ENCODE measurements at regions not wholly inside any gene's neighbourhood (a gene's known extent, or its start where the extent isn't known, plus 50 kb on each side); places are given as distances from the start of the nearest gene placed in this dataset.
"Not testable (repeated sequence)": the region's sequence is repeated elsewhere in the genome, so short reads cannot be mapped to it uniquely, and the experiment has no call there.

GRCh38 chr2:38460313-38460712 is 83.2 kb upstream of the ATL2 start:
- Histone ChIP-seq H3K27me3 (ENCODE audit: control insufficient read depth, insufficient read depth, low read length) (no peaks in the 10 kb centered on the region), H3K4me3 (ENCODE audit: low read depth, low read length) (no peak overlapping the region), H3K36me3 (ENCODE audit: control insufficient read depth, insufficient read depth, low read length) (no peaks in the 10 kb centered on the region)
- TF ChIP-seq, protein P1, sequence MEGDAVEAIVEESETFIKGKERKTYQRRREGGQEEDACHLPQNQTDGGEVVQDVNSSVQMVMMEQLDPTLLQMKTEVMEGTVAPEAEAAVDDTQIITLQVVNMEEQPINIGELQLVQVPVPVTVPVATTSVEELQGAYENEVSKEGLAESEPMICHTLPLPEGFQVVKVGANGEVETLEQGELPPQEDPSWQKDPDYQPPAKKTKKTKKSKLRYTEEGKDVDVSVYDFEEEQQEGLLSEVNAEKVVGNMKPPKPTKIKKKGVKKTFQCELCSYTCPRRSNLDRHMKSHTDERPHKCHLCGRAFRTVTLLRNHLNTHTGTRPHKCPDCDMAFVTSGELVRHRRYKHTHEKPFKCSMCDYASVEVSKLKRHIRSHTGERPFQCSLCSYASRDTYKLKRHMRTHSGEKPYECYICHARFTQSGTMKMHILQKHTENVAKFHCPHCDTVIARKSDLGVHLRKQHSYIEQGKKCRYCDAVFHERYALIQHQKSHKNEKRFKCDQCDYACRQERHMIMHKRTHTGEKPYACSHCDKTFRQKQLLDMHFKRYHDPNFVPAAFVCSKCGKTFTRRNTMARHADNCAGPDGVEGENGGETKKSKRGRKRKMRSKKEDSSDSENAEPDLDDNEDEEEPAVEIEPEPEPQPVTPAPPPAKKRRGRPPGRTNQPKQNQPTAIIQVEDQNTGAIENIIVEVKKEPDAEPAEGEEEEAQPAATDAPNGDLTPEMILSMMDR (IDR thresholded peaks at IDR 0.05; ENCODE audit: insufficient read depth, low read length, poor library complexity, severe bottlenecking): no peak
- no peak for DNase-seq (ENCODE audit: low read depth)

DNA sequence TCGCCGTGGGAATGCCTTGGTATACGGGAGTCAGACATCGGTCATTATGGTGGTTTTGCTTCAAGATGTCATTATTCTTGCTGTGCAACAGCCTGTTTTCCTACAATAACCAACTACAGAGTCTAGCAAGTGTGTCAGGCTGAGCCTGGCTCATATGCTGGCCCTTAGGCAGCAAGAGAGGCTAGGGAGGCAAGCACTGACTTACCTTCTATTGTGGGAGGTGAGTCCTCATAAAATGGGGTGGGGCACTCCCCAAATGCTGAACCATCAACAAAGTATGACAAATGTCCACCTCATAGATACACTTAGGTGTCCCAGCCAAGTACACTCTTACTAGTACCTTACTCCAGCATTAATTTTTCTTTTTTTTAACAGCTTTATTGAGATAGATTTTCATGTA is 77.0 kb upstream of the ATL2 start:
- Histone ChIP-seq H3K4me3 (ENCODE audit: low read depth, low read length) (no peak overlapping the region), H3K27me3 (ENCODE audit: control insufficient read depth, insufficient read depth, low read length) (no peaks in the 10 kb centered on the region), H3K36me3 (ENCODE audit: control insufficient read depth, insufficient read depth, low read length) (no peaks in the 10 kb centered on the region)
- no peak for DNase-seq (ENCODE audit: low read depth)
- TF ChIP-seq, protein P1 (IDR thresholded peaks at IDR 0.05; ENCODE audit: insufficient read depth, low read length, poor library complexity, severe bottlenecking): no peak

DNA sequence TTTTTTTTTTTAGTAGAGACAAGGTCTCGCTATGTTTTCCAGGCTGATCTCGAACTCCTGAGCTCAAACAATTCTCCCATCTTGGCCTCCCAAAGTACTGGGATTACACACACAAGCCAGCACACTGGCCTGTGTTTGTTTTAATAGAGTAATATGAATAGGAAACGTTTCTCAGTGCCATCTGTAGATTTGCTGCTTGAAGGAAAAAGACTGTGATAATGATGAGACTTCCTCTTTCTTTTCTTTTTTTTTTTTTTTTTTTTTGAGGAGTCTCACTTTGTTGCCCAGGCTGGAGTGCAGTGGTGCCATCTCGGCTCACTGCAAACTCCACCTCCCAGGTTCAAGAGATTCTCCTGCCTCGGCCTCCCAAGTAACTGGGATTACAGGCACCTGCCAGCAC is 74.7 kb upstream of the ATL2 start:
- DNase-seq (ENCODE audit: low read depth); H3K36me3 ChIP-seq (ENCODE audit: control insufficient read depth, insufficient read depth, low read length); H3K27me3 ChIP-seq (ENCODE audit: control insufficient read depth, insufficient read depth, low read length); H3K4me3 ChIP-seq (ENCODE audit: low read depth, low read length): not testable (repeated sequence)

DNA sequence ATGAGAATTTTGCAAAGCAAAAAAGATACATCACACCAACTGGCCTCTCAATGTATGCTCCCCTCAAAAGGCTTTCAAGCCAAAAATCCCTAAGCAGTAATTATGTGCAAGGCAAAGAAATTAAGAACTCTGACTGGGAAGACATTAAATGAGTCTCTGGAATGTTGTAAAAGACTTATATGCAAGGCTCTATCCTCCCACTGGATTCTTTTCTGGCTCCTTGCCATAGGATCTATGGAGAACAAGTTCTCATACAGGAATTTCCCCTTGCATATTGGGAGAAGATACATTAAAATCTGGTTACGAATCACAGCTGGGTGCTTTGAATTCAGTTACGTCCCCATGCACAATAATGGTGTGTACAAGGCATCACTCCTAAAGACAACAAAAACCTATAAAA is 73.4 kb upstream of the ATL2 start:
- no peak overlapping the region for H3K4me3 ChIP-seq (ENCODE audit: low read depth, low read length)
- TF ChIP-seq, protein P1 (IDR thresholded peaks at IDR 0.05; ENCODE audit: insufficient read depth, low read length, poor library complexity, severe bottlenecking): no peak
- no peaks in the 10 kb centered on the region for H3K27me3 ChIP-seq (ENCODE audit: control insufficient read depth, insufficient read depth, low read length)
- DNase-seq (ENCODE audit: low read depth): no peak
- no peaks in the 10 kb centered on the region for H3K36me3 ChIP-seq (ENCODE audit: control insufficient read depth, insufficient read depth, low read length)

DNA sequence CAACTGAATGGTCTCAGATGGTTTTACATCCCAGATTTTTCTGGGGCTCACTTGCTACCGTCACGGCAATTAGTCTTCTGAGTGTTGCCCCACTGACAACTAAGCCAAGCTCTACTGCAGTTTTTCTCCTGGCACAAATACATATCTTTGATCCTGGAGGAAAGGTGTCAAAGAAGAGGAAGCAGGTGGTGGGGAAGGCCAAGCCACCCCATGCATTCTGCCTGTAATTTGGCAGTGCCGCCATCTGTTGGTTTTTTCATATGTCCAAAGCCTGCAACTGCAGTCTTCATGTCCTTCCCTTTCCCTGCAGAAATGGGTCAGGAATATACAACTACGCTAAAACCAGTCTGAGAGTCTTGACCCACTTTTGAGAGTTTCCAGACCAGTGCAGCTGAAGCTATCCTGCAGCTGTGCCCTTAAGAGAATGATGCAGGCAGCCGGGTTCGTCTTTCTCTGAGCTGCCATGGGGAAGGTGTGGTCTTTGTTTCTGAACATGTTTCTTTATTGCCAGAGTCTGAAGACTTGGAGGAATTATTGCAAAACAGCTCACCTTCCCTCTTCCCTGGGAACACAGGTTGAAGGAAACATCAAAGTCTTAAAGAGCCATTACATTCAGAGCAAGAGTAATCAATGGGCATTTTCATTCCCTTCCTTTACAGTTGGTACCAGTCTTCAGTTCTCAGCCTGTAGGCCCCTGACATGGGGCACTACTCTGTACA is 71.8 kb upstream of the ATL2 start:
- Histone ChIP-seq H3K4me3 (ENCODE audit: low read depth, low read length) (no peak overlapping the region), H3K27me3 (ENCODE audit: control insufficient read depth, insufficient read depth, low read length) (no peaks in the 10 kb centered on the region), H3K36me3 (ENCODE audit: control insufficient read depth, insufficient read depth, low read length) (no peaks in the 10 kb centered on the region)
- TF ChIP-seq, protein P1 (IDR thresholded peaks at IDR 0.05; ENCODE audit: insufficient read depth, low read length, poor library complexity, severe bottlenecking): no peak
- DNase-seq (ENCODE audit: low read depth): no peak

- TF ChIP-seq, protein P1 (IDR thresholded peaks at IDR 0.05; ENCODE audit: insufficient read depth, low read length, poor library complexity, severe bottlenecking): no peak
- Histone ChIP-seq H3K27me3 (ENCODE audit: control insufficient read depth, insufficient read depth, low read length) (no peaks in the 10 kb centered on the region), H3K36me3 (ENCODE audit: control insufficient read depth, insufficient read depth, low read length) (no peaks in the 10 kb centered on the region), H3K4me3 (ENCODE audit: low read depth, low read length) (no peak overlapping the region)
- DNase-seq (ENCODE audit: low read depth): no peak
Measured at GRCh38 chr2:38446906-38447561, 70.0 kb upstream of the ATL2 start.
